ENCODE measurements at regions not wholly inside any gene's neighbourhood (a gene's known extent, or its start where the extent isn't known, plus 50 kb on each side); places are given as distances from the start of the nearest gene placed in this dataset.
A peak's percentile ranks its signal among the peaks of the same experiment; 100 is the strongest.

DNA sequence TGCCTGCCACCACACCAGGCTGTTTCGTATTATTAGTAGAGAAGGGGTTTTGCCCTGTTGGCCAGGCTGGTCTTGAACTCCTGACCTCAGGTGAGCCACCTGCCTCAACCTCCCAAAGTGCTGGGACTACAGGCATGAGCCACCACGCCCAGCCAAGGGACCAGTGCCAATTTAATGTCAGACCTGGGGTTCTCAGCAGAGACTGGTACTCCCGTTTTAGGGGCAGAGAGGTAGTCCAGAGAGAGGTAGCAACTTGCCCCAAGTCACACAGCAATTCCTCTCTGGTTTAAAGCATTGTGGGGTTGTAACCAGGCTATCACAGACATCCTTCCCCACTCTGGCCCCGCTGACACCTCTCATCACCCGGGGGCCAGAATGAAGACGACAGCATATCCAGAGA lies 112.1 kb downstream of the PTPRS start:
- intact Hi-C loops (cut with micrococcal nuclease; ENCODE audit: unreplicated experiment) = no loop called here
- H3K27ac Mint-ChIP-seq (ENCODE audit: unreplicated experiment) = no peak overlapping the region
- TF ChIP-seq, protein P1, sequence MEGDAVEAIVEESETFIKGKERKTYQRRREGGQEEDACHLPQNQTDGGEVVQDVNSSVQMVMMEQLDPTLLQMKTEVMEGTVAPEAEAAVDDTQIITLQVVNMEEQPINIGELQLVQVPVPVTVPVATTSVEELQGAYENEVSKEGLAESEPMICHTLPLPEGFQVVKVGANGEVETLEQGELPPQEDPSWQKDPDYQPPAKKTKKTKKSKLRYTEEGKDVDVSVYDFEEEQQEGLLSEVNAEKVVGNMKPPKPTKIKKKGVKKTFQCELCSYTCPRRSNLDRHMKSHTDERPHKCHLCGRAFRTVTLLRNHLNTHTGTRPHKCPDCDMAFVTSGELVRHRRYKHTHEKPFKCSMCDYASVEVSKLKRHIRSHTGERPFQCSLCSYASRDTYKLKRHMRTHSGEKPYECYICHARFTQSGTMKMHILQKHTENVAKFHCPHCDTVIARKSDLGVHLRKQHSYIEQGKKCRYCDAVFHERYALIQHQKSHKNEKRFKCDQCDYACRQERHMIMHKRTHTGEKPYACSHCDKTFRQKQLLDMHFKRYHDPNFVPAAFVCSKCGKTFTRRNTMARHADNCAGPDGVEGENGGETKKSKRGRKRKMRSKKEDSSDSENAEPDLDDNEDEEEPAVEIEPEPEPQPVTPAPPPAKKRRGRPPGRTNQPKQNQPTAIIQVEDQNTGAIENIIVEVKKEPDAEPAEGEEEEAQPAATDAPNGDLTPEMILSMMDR (IDR thresholded peaks at IDR 0.05; ENCODE audit: unreplicated experiment) = no peak
- no peaks in the 10 kb centered on the region for H3K9me3 Mint-ChIP-seq (ENCODE audit: low read depth, unreplicated experiment)
- no peaks in the 10 kb centered on the region for H3K36me3 Mint-ChIP-seq (ENCODE audit: insufficient read depth, unreplicated experiment)
- no peak for DNase-seq
- BruUV-seq (replicated peaks) = no TSS peak
- no peaks in the 10 kb centered on the region for H3K27me3 Mint-ChIP-seq (ENCODE audit: unreplicated experiment)
- CTCF ChIA-PET = no interaction called here
- H3K4me1 Mint-ChIP-seq (ENCODE audit: low read depth, unreplicated experiment) = no peaks in the 10 kb centered on the region
- H3K4me3 Mint-ChIP-seq (ENCODE audit: low read depth, unreplicated experiment) = no peak overlapping the region

DNA sequence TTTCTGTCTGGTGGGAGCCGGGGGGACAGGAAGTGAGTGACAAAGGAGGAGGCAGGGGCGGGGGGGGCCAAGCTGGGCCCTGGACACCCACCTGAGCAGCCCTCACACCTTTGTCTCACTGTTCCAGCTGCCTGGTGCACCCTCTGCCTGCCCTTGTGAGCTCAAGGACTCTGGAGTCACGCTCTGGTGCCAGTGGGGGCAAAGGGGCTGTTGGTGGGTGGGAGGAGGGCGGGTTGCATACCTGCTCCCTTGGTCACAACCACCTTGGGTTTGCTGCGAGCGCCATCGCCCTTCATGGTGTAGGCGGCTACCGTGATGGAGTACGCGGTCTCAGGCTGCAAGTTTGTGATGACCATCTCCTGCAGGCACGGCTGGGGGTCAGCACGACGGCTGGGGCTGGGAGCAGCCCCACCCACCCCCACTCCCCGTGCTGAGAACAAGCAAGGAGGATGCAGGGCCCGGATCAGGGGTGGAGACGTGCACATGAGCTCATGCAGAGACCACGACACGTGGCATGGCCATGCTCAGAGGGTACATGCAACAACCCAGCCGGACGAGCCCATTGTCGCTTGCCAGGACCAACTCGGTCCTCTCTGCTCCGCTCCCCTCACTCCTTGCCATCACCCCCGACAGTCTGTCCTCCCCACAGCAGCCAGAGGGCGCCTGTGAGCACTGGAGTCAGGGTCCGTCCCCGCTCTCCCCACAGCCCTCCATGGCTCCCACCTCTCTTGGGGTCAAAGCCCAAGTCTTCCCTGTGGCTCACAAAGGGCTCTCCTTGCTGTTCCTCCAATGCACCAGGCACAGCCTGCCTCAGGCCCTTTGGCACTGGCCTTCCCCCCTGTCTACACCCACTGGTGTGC lies 114.9 kb downstream of the PTPRS start:
- no TSS peak for BruUV-seq (replicated peaks)
- CTCF ChIA-PET = interaction anchor here (0.6 to 0.7 kb wide), 3 partner anchors 32 to 93 kb away, joined by 3 to 5 read pairs (median 4); no protein-coding TSS in a partner anchor
- Mint-ChIP-seq H3K4me3 (ENCODE audit: low read depth, unreplicated experiment) (no peak overlapping the region), H3K36me3 (ENCODE audit: insufficient read depth, unreplicated experiment) (peaks cover 4% of the 10 kb centered on the region), H3K27me3 (ENCODE audit: unreplicated experiment) (no peaks in the 10 kb centered on the region), H3K27ac (ENCODE audit: unreplicated experiment) (no peak overlapping the region), H3K9me3 (ENCODE audit: low read depth, unreplicated experiment) (no peaks in the 10 kb centered on the region), H3K4me1 (ENCODE audit: low read depth, unreplicated experiment) (no peaks in the 10 kb centered on the region)
- TF ChIP-seq, protein P1 (IDR thresholded peaks at IDR 0.05; ENCODE audit: unreplicated experiment) = no peak
- intact Hi-C loops (cut with micrococcal nuclease; ENCODE audit: unreplicated experiment) = no loop called here
- peak; percentile 4 for DNase-seq

DNA sequence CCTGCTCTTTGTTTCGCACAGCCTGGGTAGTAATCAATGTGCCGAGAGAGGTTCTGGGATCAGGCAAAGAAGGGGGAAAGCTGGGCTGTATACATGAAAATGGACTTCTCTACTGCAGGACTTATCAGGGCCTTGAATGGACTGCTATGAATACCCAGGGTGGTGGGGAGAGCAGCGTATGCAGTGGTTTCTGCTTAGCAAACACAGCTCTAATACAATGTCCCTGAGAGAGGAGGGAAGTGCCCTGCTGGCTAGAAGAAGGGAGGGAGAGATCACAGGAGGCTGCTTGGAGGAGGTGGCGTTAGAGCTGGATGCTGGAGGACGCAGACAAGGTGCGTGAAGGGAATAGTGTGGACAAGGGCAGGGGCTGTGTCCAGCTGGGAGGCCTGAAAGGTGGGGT lies 116.1 kb downstream of the PTPRS start:
- CTCF ChIA-PET = interaction anchor here (0.6 kb wide), 1 partner anchor 26 kb away, joined by 4 read pairs; no protein-coding TSS in a partner anchor
- Mint-ChIP-seq H3K4me3 (ENCODE audit: low read depth, unreplicated experiment) (no peak overlapping the region), H3K4me1 (ENCODE audit: low read depth, unreplicated experiment) (no peaks in the 10 kb centered on the region), H3K27me3 (ENCODE audit: unreplicated experiment) (no peaks in the 10 kb centered on the region), H3K27ac (ENCODE audit: unreplicated experiment) (no peak overlapping the region), H3K36me3 (ENCODE audit: insufficient read depth, unreplicated experiment) (peaks cover 6% of the 10 kb centered on the region), H3K9me3 (ENCODE audit: low read depth, unreplicated experiment) (no peaks in the 10 kb centered on the region)
- no TSS peak for BruUV-seq (replicated peaks)
- intact Hi-C loops (cut with micrococcal nuclease; ENCODE audit: unreplicated experiment) = no loop called here
- DNase-seq = no peak
- TF ChIP-seq, protein P1 (IDR thresholded peaks at IDR 0.05; ENCODE audit: unreplicated experiment) = no peak

DNA sequence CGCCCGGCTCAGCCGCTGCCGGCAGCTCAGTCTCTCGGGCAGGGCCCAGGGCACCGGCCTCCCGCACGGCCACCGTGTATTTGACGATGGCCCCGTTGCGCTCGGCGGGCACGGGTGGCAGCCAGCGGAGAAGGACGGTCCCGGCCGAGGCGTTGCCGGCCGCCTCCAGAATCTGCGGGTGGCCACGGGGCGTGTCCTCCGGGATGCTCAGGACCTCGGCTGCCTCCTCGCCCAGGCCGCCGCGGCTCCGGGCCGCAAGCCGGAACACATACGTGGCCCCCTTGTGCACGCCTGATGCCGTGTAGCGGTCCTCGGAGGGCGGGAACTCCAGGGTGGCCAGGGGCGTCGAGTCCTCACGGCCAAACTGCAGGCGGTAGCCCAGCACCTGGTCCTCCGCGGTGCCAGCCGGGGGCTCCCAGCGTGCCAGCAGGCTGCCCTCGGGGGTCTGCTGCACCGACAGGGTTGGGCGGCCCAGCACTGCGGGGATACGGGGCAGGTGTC lies 117.7 kb downstream of the PTPRS start:
- no peaks in the 10 kb centered on the region for H3K9me3 Mint-ChIP-seq (ENCODE audit: low read depth, unreplicated experiment)
- no TSS peak for BruUV-seq (replicated peaks)
- intact Hi-C loops (cut with micrococcal nuclease; ENCODE audit: unreplicated experiment) = no loop called here
- H3K4me3 Mint-ChIP-seq (ENCODE audit: low read depth, unreplicated experiment) = no peak overlapping the region
- H3K27ac Mint-ChIP-seq (ENCODE audit: unreplicated experiment) = no peak overlapping the region
- CTCF ChIA-PET = no interaction called here
- no peaks in the 10 kb centered on the region for H3K4me1 Mint-ChIP-seq (ENCODE audit: low read depth, unreplicated experiment)
- peaks cover 9% of the 10 kb centered on the region for H3K36me3 Mint-ChIP-seq (ENCODE audit: insufficient read depth, unreplicated experiment)
- TF ChIP-seq, protein P1 (IDR thresholded peaks at IDR 0.05; ENCODE audit: unreplicated experiment) = no peak
- no peak for DNase-seq
- H3K27me3 Mint-ChIP-seq (ENCODE audit: unreplicated experiment) = no peaks in the 10 kb centered on the region

Data from Calu3 (cell line).